ENCODE measurements at regions not wholly inside any gene's neighbourhood (a gene's known extent, or its start where the extent isn't known, plus 50 kb on each side); places are given as distances from the start of the nearest gene placed in this dataset.

- intact Hi-C loops (cut with DNase I), result no loop called here
- H3K9ac ChIP-seq (ENCODE audit: low read length in 3 of 3), result no peak overlapping the region
- FAIRE-seq (no peak), DNase-seq (no peak)
- H3K4me3 ChIP-seq (ENCODE audit: low read length in 3 of 3), result no peak overlapping the region
- no peaks in the 10 kb centered on the region for H3K4me1 ChIP-seq (ENCODE audit: control insufficient read depth in 2 of 3, insufficient read depth in 2 of 3, low read depth in 1 of 3, low read length in 3 of 3)
- H3K27ac ChIP-seq (ENCODE audit: low read depth in 2 of 2, low read length in 2 of 2), result no peak overlapping the region
- no peaks in the 10 kb centered on the region for H3K9me3 ChIP-seq (ENCODE audit: control insufficient read depth in 2 of 3, insufficient read depth in 1 of 3, low read length in 3 of 3)
- H3K36me3 ChIP-seq (ENCODE audit: control insufficient read depth in 2 of 3, insufficient read depth in 3 of 3, low read length in 3 of 3), result no peaks in the 10 kb centered on the region
- H3K27me3 ChIP-seq (ENCODE audit: control insufficient read depth, insufficient read depth, low read length), result no peaks in the 10 kb centered on the region
- no peak for TF ChIP-seq CTCF (IDR thresholded peaks at IDR 0.05; ENCODE audit: borderline replicate concordance, extremely low read depth, insufficient read depth)
Observed at GRCh38 chr7:121520911-121521310, 124.8 kb upstream of the FAM3C start.

DNA sequence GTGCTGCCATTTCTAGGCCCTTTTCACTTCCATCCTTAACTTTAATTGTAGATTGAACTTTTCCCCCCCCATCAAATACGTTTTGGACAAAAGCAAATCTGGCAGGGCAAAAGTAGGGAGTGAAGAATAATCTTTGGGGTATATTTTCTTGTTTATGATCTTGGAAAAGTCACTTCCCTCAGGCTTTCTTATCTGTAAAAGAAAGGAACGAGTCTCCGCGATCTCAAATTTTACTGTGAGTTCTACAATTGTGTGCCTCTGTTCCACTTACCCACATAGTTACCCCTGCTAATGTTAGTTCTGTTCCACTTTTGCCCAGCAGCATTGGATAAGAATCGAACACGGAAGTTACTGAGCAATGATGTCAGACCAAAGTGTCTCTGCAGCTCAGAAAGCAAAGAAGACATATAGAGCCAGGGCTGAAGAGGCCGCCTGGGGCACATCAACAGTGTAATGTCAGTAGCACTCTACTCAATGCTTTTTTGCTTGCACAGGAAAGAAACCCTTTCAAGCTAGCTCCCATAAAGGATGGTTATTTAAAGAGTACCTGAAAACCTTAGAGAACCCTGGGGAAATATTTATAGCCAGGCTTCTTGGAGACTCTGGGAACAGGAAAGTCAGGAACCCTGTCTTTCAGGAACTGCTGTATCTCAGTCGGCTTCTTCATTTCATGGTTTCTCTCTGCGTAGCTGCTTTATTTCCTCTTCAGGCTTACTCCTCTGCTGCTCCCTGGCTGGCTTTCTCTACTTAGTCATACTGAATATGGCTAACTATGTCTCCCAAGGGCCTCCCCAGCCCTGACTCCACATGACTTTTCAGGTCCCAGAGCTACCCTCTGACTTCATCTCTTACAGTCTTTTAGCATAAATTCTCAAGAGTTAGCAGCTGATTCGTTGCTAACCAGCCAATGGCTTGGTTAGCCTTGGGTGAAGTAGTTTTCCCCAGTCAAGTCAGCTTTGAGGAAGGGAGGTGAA is 123.7 kb upstream of the FAM3C start:
- no peak for TF ChIP-seq CTCF (IDR thresholded peaks at IDR 0.05; ENCODE audit: borderline replicate concordance, extremely low read depth, insufficient read depth)
- Histone ChIP-seq H3K9me3 (ENCODE audit: control insufficient read depth in 2 of 3, insufficient read depth in 1 of 3, low read length in 3 of 3) (no peaks in the 10 kb centered on the region), H3K27ac (ENCODE audit: low read depth in 2 of 2, low read length in 2 of 2) (no peak overlapping the region), H3K36me3 (ENCODE audit: control insufficient read depth in 2 of 3, insufficient read depth in 3 of 3, low read length in 3 of 3) (no peaks in the 10 kb centered on the region), H3K9ac (ENCODE audit: low read length in 3 of 3) (no peak overlapping the region), H3K4me1 (ENCODE audit: control insufficient read depth in 2 of 3, insufficient read depth in 2 of 3, low read depth in 1 of 3, low read length in 3 of 3) (no peaks in the 10 kb centered on the region), H3K4me3 (ENCODE audit: low read length in 3 of 3) (no peak overlapping the region), H3K27me3 (ENCODE audit: control insufficient read depth, insufficient read depth, low read length) (no peaks in the 10 kb centered on the region)
- DNase-seq (no peak), FAIRE-seq (no peak)
- intact Hi-C loops (cut with DNase I), result no loop called here

- FAIRE-seq (no peak), DNase-seq (no peak)
- intact Hi-C loops (cut with DNase I), result no loop called here
- Histone ChIP-seq H3K36me3 (ENCODE audit: control insufficient read depth in 2 of 3, insufficient read depth in 3 of 3, low read length in 3 of 3) (no peaks in the 10 kb centered on the region), H3K4me1 (ENCODE audit: control insufficient read depth in 2 of 3, insufficient read depth in 2 of 3, low read depth in 1 of 3, low read length in 3 of 3) (no peaks in the 10 kb centered on the region), H3K27me3 (ENCODE audit: control insufficient read depth, insufficient read depth, low read length) (no peaks in the 10 kb centered on the region), H3K27ac (ENCODE audit: low read depth in 2 of 2, low read length in 2 of 2) (no peak overlapping the region), H3K9ac (ENCODE audit: low read length in 3 of 3) (no peak overlapping the region), H3K4me3 (ENCODE audit: low read length in 3 of 3) (no peak overlapping the region), H3K9me3 (ENCODE audit: control insufficient read depth in 2 of 3, insufficient read depth in 1 of 3, low read length in 3 of 3) (no peaks in the 10 kb centered on the region)
- no peak for TF ChIP-seq CTCF (IDR thresholded peaks at IDR 0.05; ENCODE audit: borderline replicate concordance, extremely low read depth, insufficient read depth)
Observed at GRCh38 chr7:121517591-121517990, 121.5 kb upstream of the FAM3C start.
